ENCODE measurements at regions not wholly inside any gene's neighbourhood (a gene's known extent, or its start where the extent isn't known, plus 50 kb on each side); places are given as distances from the start of the nearest gene placed in this dataset.
"Not testable (repeated sequence)": the region's sequence is repeated elsewhere in the genome, so short reads cannot be mapped to it uniquely, and the experiment has no call there.

DNA sequence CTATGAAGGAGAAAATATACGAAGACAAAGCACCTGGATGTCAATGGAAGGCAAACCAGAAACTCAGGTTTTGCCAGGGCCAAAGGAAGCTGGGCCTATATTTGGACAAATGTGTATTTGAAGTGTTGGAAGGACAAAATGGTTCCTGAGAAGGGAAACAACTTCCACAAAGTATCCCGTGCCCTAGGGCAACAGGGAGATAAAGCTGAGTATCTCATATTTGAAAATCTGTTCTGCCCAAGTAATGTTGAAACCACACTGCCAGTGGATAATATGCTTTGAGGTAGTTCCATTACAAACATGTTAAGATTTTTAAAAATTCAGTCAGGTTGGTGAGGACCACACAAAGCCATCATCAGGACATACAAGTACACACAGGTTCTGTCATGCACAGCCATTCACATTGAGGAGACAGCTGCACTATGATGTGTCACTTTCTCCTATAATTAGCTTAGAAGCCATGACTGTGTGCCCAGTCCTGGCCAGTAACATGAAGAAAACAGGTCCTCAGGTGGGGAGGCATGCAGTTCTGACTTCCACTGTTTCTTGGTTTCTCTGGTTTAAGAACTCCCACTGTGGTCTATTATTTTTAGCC lies 116.4 kb downstream of the PWWP3B start:
- Mint-ChIP-seq H3K27ac (no peak overlapping the region), H3K9me3 (no peaks in the 10 kb centered on the region), H3K4me1 (peaks cover 12% of the 10 kb centered on the region), H3K27me3 (ENCODE audit: insufficient read depth, low read depth) (no peaks in the 10 kb centered on the region), H3K36me3 (no peaks in the 10 kb centered on the region), H3K4me3 (no peak overlapping the region)
- H3K9ac ChIP-seq, result no peak overlapping the region
- H3K79me2 ChIP-seq (ENCODE audit: low read depth), result no peaks in the 10 kb centered on the region
- H3K27ac ChIP-seq, result no peak overlapping the region
- H2AFZ ChIP-seq (replicated peaks), result no peak overlapping the region
- no peaks in the 10 kb centered on the region for H3K36me3 ChIP-seq
- no peak for DNase-seq (ENCODE audit: low spot score)
- TF ChIP-seq, protein P1, sequence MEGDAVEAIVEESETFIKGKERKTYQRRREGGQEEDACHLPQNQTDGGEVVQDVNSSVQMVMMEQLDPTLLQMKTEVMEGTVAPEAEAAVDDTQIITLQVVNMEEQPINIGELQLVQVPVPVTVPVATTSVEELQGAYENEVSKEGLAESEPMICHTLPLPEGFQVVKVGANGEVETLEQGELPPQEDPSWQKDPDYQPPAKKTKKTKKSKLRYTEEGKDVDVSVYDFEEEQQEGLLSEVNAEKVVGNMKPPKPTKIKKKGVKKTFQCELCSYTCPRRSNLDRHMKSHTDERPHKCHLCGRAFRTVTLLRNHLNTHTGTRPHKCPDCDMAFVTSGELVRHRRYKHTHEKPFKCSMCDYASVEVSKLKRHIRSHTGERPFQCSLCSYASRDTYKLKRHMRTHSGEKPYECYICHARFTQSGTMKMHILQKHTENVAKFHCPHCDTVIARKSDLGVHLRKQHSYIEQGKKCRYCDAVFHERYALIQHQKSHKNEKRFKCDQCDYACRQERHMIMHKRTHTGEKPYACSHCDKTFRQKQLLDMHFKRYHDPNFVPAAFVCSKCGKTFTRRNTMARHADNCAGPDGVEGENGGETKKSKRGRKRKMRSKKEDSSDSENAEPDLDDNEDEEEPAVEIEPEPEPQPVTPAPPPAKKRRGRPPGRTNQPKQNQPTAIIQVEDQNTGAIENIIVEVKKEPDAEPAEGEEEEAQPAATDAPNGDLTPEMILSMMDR (IDR thresholded peaks at IDR 0.05), result no peak
- no peak for TF ChIP-seq EZH2phosphoT487 (IDR thresholded peaks at IDR 0.05)
- H3K4me3 ChIP-seq, result no peak overlapping the region
- no peaks in the 10 kb centered on the region for H4K20me1 ChIP-seq (ENCODE audit: low read depth)
- H3K4me1 ChIP-seq, result no peaks in the 10 kb centered on the region
- H3K4me2 ChIP-seq, result no peak overlapping the region
- H3F3A ChIP-seq (ENCODE audit: low read depth), result no peaks in the 10 kb centered on the region
- H3K27me3 ChIP-seq, result no peaks in the 10 kb centered on the region
- H3K9me3 ChIP-seq (ENCODE audit: low read depth), result peaks cover 8% of the 10 kb centered on the region

DNA sequence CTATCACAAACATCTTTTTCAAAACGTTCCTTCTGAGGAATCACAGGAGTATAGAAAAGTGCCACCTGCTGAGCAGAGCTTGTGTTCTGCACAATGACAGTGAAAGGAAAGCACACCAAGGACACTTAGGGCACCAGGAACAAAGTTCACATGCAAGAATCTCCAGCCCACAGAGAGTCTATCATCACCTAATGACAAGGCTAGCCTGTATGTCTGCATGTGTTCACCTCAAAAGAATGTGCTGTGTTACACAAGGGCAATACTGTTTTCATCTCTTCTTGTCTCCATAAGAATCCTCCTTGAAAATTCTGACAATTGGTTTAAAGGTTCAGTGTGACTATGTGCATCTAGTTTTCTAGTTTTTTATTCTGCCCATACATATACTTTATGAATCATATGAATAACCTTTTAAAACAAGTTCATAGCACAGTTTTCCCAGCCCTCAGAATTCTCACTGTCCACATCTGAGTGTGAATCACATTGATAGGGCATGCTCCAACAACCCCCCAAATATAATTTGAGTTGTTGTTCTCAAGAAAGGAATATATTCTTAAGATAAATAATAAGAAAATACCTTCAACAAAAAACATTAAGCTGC lies 118.0 kb downstream of the PWWP3B start:
- no peak for DNase-seq (ENCODE audit: low spot score)
- Histone ChIP-seq H3K27me3 (no peaks in the 10 kb centered on the region), H3F3A (ENCODE audit: low read depth) (no peaks in the 10 kb centered on the region), H3K4me2 (no peak overlapping the region), H3K4me3 (no peak overlapping the region), H4K20me1 (ENCODE audit: low read depth) (no peaks in the 10 kb centered on the region), H3K79me2 (ENCODE audit: low read depth) (no peaks in the 10 kb centered on the region), H3K9me3 (ENCODE audit: low read depth) (no peaks in the 10 kb centered on the region), H3K4me1 (no peaks in the 10 kb centered on the region), H3K9ac (no peak overlapping the region), H3K27ac (no peak overlapping the region), H2AFZ (replicated peaks) (no peak overlapping the region), H3K36me3 (no peaks in the 10 kb centered on the region)
- no peaks in the 10 kb centered on the region for H3K9me3 Mint-ChIP-seq
- H3K27ac Mint-ChIP-seq, result no peak overlapping the region
- TF ChIP-seq, protein P1 (IDR thresholded peaks at IDR 0.05), result no peak
- TF ChIP-seq EZH2phosphoT487 (IDR thresholded peaks at IDR 0.05) (no peak), EZH2 (IDR thresholded peaks at IDR 0.05) (no peak)
- no peaks in the 10 kb centered on the region for H3K36me3 Mint-ChIP-seq
- H3K27me3 Mint-ChIP-seq (ENCODE audit: insufficient read depth, low read depth), result no peaks in the 10 kb centered on the region
- no peak overlapping the region for H3K4me3 Mint-ChIP-seq
- peaks cover 12% of the 10 kb centered on the region for H3K4me1 Mint-ChIP-seq

DNA sequence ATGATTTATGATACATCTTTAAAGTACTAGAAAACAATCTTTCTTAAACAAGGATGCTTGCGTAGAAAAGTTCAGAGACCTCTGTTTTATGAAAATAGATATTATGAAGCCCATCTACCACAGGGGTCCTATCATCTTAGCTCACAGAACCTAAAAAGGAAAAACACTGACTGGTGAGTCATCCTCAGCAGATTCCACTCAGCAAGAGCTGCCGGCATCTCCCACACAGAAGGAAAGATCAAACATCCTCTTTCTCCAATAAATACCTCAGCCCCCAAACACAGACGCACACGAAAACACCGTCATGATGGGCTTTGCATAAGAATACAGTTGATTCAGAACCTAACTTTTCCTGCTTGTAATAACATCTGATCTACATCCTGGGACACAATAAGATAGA lies 122.7 kb downstream of the PWWP3B start:
- H3K4me3 ChIP-seq; H3K9me3 Mint-ChIP-seq; H4K20me1 ChIP-seq (ENCODE audit: low read depth); H3K79me2 ChIP-seq (ENCODE audit: low read depth); H3K27me3 ChIP-seq; H3K36me3 ChIP-seq; H3K4me1 ChIP-seq; H3F3A ChIP-seq (ENCODE audit: low read depth); DNase-seq (ENCODE audit: low spot score); H3K27me3 Mint-ChIP-seq (ENCODE audit: insufficient read depth, low read depth); H3K27ac ChIP-seq; H3K9me3 ChIP-seq (ENCODE audit: low read depth); H3K36me3 Mint-ChIP-seq; H3K9ac ChIP-seq; H3K27ac Mint-ChIP-seq; H3K4me3 Mint-ChIP-seq; H3K4me2 ChIP-seq; H3K4me1 Mint-ChIP-seq; H2AFZ ChIP-seq (replicated peaks): not testable (repeated sequence)

DNA sequence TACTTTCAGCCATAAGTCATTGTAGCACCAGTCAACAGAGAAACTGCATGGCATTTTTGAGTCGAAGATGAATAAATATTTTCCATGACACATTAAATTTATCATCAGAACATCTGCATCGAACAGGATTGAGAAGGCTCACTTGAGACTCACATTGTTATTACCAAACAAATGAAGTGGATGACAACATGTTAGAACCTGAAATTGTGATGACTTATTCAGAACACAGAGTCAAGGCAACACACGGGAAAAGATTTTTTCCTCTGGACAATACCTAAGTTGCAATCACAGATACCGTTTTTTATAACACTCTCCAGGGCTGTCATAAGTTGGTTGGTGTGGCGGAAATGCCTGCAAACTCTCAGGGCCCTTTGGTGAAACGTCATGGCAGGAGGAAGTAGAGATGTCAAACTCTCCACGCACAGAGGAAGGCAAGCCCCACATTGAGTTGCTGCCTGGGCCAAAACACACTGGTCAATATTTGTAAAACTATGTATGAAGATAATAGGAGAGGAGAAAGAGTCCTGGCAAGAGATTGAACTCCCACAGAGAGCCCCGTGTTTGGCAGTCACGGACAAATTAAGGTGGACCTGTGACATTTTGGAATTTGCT lies 123.8 kb downstream of the PWWP3B start:
- H3K4me3 Mint-ChIP-seq; H3K27ac Mint-ChIP-seq; H2AFZ ChIP-seq (replicated peaks); H3K4me1 Mint-ChIP-seq; H3F3A ChIP-seq (ENCODE audit: low read depth); H3K4me1 ChIP-seq; H3K9me3 Mint-ChIP-seq; H3K9me3 ChIP-seq (ENCODE audit: low read depth); H4K20me1 ChIP-seq (ENCODE audit: low read depth); H3K27me3 Mint-ChIP-seq (ENCODE audit: insufficient read depth, low read depth); H3K36me3 ChIP-seq; H3K36me3 Mint-ChIP-seq; H3K9ac ChIP-seq; H3K4me3 ChIP-seq; H3K27me3 ChIP-seq; H3K27ac ChIP-seq; DNase-seq (ENCODE audit: low spot score); H3K79me2 ChIP-seq (ENCODE audit: low read depth); H3K4me2 ChIP-seq: not testable (repeated sequence)
